Fibroblast of lung (primary cell): ENCODE measurements at regions not wholly inside any gene's neighbourhood (a gene's known extent, or its start where the extent isn't known, plus 50 kb on each side); places are given as distances from the start of the nearest gene placed in this dataset.

Experiments used
- EZH2 ChIP-seq: IDR thresholded peaks from 2 replicates; pipeline ENCODE4 v1.5.1; 2012; ENCODE audit warnings: low read length, control low read depth, mild to moderate bottlenecking; ENCODE audit errors: missing control alignments
- TF ChIP-seq, protein P1 (sequence below), 2 donors: IDR thresholded peaks in 1 of 2; conservative IDR thresholded peaks in 1 of 2; 1 replicate in 1 of 2; 2 replicates in 1 of 2; pipeline ENCODE4 v1.5.1; 2011 to 2012; ENCODE audit warnings: low read length in 2 of 2, control low read depth in 1 of 2, inconsistent platforms in 1 of 2, low read depth in 1 of 2, mild to moderate bottlenecking in 1 of 2

DNA sequence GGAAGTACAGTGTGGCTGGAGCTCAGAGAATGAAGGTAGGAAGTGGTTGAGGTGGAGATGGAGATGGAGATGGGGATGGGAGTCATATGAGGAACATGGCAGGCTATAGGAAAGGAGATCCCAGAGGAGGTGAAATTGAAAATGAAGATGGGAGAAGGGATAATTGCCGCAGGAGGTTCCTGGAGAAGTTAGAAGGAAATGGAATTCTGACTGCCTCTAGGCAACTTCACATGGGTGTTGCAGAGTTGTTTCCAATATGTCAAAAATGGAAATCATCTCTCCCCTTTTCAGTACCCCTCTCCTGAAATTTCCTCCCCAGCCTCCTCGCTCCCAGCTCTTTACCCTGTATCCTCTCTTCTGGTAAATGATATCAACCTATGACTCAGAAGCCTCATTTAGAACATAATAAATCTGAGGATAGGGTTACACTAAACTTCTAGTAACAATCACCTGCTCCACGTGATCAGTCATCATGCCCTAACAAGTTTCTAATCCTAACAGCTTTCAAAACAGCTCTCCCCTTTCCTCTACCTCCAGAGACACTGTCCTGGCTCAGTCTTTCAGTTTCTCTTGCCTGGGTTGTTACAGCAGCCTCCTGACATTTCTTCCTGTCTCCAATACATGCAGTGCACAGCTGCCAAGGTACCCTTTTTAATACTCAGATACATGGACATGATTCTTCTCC lies 201.9 kb upstream of the RBMS1 start:
- TF ChIP-seq, protein P1, sequence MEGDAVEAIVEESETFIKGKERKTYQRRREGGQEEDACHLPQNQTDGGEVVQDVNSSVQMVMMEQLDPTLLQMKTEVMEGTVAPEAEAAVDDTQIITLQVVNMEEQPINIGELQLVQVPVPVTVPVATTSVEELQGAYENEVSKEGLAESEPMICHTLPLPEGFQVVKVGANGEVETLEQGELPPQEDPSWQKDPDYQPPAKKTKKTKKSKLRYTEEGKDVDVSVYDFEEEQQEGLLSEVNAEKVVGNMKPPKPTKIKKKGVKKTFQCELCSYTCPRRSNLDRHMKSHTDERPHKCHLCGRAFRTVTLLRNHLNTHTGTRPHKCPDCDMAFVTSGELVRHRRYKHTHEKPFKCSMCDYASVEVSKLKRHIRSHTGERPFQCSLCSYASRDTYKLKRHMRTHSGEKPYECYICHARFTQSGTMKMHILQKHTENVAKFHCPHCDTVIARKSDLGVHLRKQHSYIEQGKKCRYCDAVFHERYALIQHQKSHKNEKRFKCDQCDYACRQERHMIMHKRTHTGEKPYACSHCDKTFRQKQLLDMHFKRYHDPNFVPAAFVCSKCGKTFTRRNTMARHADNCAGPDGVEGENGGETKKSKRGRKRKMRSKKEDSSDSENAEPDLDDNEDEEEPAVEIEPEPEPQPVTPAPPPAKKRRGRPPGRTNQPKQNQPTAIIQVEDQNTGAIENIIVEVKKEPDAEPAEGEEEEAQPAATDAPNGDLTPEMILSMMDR (conservative IDR thresholded peaks at IDR 0.05 in 1 of 2, IDR thresholded peaks at IDR 0.05 in 1 of 2; ENCODE audit: low read depth in 1 of 2, low read length in 2 of 2): no peak
- no peak for TF ChIP-seq EZH2
